ENCODE measurements at regions not wholly inside any gene's neighbourhood (a gene's known extent, or its start where the extent isn't known, plus 50 kb on each side); places are given as distances from the start of the nearest gene placed in this dataset.
"Not testable (repeated sequence)": the region's sequence is repeated elsewhere in the genome, so short reads cannot be mapped to it uniquely, and the experiment has no call there.

DNA sequence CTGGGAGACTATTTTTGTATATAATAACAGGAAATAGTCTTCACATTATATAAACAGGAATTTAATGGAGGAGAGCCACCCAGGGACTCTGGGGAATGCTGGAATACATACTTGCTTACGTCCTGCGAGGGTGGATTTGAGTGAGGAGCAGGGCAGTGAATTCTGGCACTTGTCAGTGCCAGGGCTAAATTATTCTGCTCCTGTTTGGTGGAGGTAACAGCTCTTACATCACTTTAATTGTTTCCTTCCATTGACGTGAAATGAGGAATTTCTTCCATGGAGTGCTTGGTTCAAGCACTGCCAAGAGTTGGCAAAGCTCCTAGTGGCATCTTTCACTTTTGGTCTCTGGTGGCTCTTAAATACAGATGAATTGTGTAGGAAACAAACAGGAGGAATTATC, 94.1 kb upstream of the GOLGA8J start:
- ChIA-PET CTCF (interaction anchor here (0.6 to 1.6 kb wide), 2 partner anchors 52 to 87 kb away, joined by 3 read pairs; no protein-coding TSS in a partner anchor), POLR2A (no interaction called here)
- Histone ChIP-seq H3K27me3 (ENCODE audit: control insufficient read depth, insufficient read depth, low read length) (peaks cover 3% of the 10 kb centered on the region), H3K4me3 (ENCODE audit: low read depth, low read length) (no peak overlapping the region), H3K36me3 (ENCODE audit: control insufficient read depth, insufficient read depth, low read length) (no peaks in the 10 kb centered on the region)
- DNase-seq (ENCODE audit: low read depth) = no peak
- TF ChIP-seq, protein P1, sequence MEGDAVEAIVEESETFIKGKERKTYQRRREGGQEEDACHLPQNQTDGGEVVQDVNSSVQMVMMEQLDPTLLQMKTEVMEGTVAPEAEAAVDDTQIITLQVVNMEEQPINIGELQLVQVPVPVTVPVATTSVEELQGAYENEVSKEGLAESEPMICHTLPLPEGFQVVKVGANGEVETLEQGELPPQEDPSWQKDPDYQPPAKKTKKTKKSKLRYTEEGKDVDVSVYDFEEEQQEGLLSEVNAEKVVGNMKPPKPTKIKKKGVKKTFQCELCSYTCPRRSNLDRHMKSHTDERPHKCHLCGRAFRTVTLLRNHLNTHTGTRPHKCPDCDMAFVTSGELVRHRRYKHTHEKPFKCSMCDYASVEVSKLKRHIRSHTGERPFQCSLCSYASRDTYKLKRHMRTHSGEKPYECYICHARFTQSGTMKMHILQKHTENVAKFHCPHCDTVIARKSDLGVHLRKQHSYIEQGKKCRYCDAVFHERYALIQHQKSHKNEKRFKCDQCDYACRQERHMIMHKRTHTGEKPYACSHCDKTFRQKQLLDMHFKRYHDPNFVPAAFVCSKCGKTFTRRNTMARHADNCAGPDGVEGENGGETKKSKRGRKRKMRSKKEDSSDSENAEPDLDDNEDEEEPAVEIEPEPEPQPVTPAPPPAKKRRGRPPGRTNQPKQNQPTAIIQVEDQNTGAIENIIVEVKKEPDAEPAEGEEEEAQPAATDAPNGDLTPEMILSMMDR (IDR thresholded peaks at IDR 0.05; ENCODE audit: insufficient read depth, low read depth, low read length) = no peak

DNA sequence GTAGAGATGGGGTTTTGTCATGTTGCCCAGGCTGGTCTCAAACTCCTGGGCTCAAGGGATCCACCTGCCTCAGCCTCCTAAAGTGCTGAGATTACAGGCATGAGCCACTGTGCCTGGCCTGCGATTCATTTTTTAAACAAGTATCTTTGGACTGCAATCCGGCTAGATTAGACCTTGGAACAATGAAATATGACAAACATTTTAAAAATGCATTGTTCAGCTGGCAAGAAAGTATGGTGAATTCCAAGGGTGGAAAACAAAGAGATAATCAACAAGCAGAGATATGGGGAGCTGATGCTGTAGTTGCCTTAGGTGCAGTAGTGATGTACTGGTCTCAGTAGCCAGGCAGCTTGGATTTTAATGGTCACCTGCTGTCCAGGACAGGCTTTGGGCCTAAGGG, 95.8 kb upstream of the GOLGA8J start:
- Histone ChIP-seq H3K36me3 (ENCODE audit: control insufficient read depth, insufficient read depth, low read length) (no peaks in the 10 kb centered on the region), H3K4me3 (ENCODE audit: low read depth, low read length) (no peak overlapping the region), H3K27me3 (ENCODE audit: control insufficient read depth, insufficient read depth, low read length) (peaks cover 3% of the 10 kb centered on the region)
- ChIA-PET POLR2A (no interaction called here), CTCF (no interaction called here)
- TF ChIP-seq, protein P1 (IDR thresholded peaks at IDR 0.05; ENCODE audit: insufficient read depth, low read depth, low read length) = no peak
- DNase-seq (ENCODE audit: low read depth) = no peak

DNA sequence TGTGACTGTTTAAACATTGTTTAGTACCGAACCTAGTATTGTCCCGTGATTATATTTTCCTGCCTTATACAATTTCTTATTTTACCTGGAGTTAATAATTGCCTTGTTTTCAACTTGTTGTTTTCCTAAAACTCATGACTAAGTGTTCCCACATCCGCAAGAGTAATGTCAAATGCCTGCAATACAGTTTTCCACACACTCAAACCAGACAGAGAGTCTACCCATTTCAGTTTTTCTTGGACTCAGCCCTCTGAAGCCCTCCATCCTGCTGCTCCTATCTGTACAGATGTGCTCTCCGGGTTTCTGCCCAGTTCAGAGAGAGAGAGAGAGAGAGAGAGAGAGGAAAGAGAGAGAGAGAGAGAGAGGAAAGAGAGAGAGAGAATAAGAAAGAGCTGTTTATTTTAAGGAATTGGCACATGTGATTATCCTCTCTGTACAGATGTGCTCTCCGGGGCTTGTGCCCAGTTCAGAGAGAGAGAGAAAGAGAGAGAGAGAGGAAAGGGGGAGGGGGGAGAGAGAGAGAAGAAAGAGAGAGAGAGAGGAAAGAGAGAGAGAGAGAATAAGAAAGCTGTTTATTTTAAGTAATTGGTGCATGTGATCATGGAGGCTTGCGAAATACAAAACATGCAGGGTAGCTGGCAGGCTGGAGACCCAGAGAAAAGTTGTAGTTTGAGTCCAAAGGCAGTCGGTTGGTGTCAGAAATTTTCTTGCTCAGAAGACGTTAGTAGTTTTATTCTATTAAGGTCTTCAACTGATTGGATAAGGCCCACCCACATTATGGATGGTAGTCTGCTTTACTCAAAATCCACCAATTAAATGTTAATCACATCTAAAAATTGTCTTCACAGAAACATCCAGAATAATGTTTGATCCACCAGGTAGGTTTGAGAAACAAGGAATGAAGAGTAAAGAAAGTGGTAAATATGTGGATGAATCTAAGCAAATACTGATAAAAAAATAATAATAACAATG, 104.1 kb upstream of the GOLGA8J start:
- CTCF ChIA-PET = no interaction called here

DNA sequence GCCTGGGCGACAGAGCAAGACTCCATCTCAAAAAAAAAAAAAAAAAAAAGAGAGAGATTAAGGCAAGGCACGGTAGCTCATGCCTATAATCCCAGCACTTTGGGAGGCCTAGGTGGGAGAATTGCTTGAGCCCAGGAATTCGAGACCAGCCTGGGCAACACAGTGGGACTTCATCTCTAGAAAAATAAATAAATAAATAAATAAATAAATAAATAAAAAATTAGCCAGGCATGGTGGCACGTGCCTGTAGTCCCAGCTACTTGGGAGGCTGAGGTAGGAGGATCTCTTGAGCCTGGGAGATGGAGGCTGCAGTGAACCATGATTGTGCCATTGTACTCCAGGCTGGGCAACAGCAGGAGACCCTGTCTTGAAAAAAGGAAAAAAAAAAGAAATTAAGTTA, 108.7 kb upstream of the GOLGA8J start:
- H3K36me3 ChIP-seq (ENCODE audit: control insufficient read depth, insufficient read depth, low read length); H3K4me3 ChIP-seq (ENCODE audit: low read depth, low read length); DNase-seq (ENCODE audit: low read depth); POLR2A ChIA-PET: not testable (repeated sequence)
- CTCF ChIA-PET = interaction anchor here (1.0 kb wide), 1 partner anchor 15 kb away, joined by 3 read pairs; no protein-coding TSS in a partner anchor
- H3K27me3 ChIP-seq (ENCODE audit: control insufficient read depth, insufficient read depth, low read length) = peaks cover 11% of the 10 kb centered on the region

More for the DNA sequence above, 104.1 kb upstream of the GOLGA8J start:
- DNase-seq (ENCODE audit: low read depth) = no peak
- Histone ChIP-seq H3K27me3 (ENCODE audit: control insufficient read depth, insufficient read depth, low read length) (no peaks in the 10 kb centered on the region), H3K4me3 (ENCODE audit: low read depth, low read length) (no peak overlapping the region), H3K36me3 (ENCODE audit: control insufficient read depth, insufficient read depth, low read length) (no peaks in the 10 kb centered on the region)
- TF ChIP-seq, protein P1 (IDR thresholded peaks at IDR 0.05; ENCODE audit: insufficient read depth, low read depth, low read length) = no peak
- POLR2A ChIA-PET = no interaction called here

DNA sequence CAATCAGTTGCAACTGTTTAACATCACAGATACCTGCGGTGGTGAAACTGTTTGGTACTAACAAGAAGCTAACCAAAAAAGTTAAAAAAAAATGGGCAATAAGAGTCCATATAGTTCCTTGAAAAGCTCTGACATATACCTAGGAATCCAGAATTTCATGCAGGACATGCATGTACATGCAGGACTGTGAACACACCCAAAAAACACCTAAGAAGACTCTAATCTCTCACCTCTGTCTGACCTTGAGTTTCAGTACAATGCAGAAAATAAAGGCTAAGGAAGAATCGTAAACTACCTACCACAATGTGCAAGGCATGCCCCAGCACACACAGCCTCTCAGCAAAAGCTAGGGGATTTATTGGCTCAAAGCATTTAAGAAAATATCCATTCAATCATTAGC, 110.7 kb upstream of the GOLGA8J start:
- DNase-seq (ENCODE audit: low read depth) = no peak
- TF ChIP-seq, protein P1 (IDR thresholded peaks at IDR 0.05; ENCODE audit: insufficient read depth, low read depth, low read length) = no peak
- ChIA-PET POLR2A (no interaction called here), CTCF (no interaction called here)
- no peaks in the 10 kb centered on the region for H3K36me3 ChIP-seq (ENCODE audit: control insufficient read depth, insufficient read depth, low read length)
- H3K27me3 ChIP-seq (ENCODE audit: control insufficient read depth, insufficient read depth, low read length) = peaks cover 16% of the 10 kb centered on the region
- H3K4me3 ChIP-seq (ENCODE audit: low read depth, low read length) = no peak overlapping the region

DNA sequence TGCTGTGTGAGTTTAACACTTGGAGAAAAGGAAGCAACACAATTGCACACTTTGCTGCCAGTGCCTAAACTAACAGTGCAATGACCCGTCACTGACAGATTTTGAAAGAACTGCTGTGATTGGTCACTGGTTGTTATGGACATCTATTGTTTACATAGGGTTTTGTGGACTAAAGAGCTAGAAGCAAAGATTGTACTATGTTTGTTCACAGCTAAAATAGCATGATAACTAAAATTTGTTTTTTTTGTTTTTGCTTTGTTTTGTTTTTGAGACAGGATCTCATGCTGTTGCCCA, 112.4 kb upstream of the GOLGA8J start:
- DNase-seq (ENCODE audit: low read depth) = no peak
- Histone ChIP-seq H3K27me3 (ENCODE audit: control insufficient read depth, insufficient read depth, low read length) (peaks cover 17% of the 10 kb centered on the region), H3K36me3 (ENCODE audit: control insufficient read depth, insufficient read depth, low read length) (no peaks in the 10 kb centered on the region), H3K4me3 (ENCODE audit: low read depth, low read length) (no peak overlapping the region)
- TF ChIP-seq, protein P1 (IDR thresholded peaks at IDR 0.05; ENCODE audit: insufficient read depth, low read depth, low read length) = no peak
- POLR2A ChIA-PET = no interaction called here
- CTCF ChIA-PET = no interaction called here

All from BJ (cell line).